ENCODE measurements at regions not wholly inside any gene's neighbourhood (a gene's known extent, or its start where the extent isn't known, plus 50 kb on each side); places are given as distances from the start of the nearest gene placed in this dataset.
"Not testable (repeated sequence)": the region's sequence is repeated elsewhere in the genome, so short reads cannot be mapped to it uniquely, and the experiment has no call there.

- intact Hi-C loops (cut with micrococcal nuclease): no loop called here
- H3K4me3 Mint-ChIP-seq (ENCODE audit: unreplicated experiment): no peak overlapping the region
- CTCF ChIA-PET: no interaction called here
- H3K27me3 Mint-ChIP-seq (ENCODE audit: insufficient read depth, unreplicated experiment): no peaks in the 10 kb centered on the region
- peaks cover 7% of the 10 kb centered on the region for H3K36me3 Mint-ChIP-seq (ENCODE audit: insufficient read depth, unreplicated experiment)
- no peaks in the 10 kb centered on the region for H3K9me3 Mint-ChIP-seq (ENCODE audit: unreplicated experiment)
- DNase-seq (ENCODE audit: unreplicated experiment): no peak
- H3K27ac Mint-ChIP-seq (ENCODE audit: low read depth, unreplicated experiment): no peak overlapping the region
- peaks cover 14% of the 10 kb centered on the region for H3K4me1 Mint-ChIP-seq (ENCODE audit: insufficient read depth, unreplicated experiment)
- TF ChIP-seq, protein P1, sequence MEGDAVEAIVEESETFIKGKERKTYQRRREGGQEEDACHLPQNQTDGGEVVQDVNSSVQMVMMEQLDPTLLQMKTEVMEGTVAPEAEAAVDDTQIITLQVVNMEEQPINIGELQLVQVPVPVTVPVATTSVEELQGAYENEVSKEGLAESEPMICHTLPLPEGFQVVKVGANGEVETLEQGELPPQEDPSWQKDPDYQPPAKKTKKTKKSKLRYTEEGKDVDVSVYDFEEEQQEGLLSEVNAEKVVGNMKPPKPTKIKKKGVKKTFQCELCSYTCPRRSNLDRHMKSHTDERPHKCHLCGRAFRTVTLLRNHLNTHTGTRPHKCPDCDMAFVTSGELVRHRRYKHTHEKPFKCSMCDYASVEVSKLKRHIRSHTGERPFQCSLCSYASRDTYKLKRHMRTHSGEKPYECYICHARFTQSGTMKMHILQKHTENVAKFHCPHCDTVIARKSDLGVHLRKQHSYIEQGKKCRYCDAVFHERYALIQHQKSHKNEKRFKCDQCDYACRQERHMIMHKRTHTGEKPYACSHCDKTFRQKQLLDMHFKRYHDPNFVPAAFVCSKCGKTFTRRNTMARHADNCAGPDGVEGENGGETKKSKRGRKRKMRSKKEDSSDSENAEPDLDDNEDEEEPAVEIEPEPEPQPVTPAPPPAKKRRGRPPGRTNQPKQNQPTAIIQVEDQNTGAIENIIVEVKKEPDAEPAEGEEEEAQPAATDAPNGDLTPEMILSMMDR (IDR thresholded peaks at IDR 0.05; ENCODE audit: unreplicated experiment): no peak
- POLR2A ChIA-PET: interaction anchor here (0.6 kb wide), 1 partner anchor 33 kb away, joined by 3 read pairs; no protein-coding TSS in a partner anchor
- BruUV-seq (replicated peaks): no TSS peak
These were observed 102.3 kb upstream of the NUDT6 start for GRCh38 chr4:123024710-123025109.

GRCh38 chr4:123025398-123025797, 103.0 kb upstream of the NUDT6 start:
- Mint-ChIP-seq H3K9me3 (ENCODE audit: unreplicated experiment) (no peaks in the 10 kb centered on the region), H3K4me1 (ENCODE audit: insufficient read depth, unreplicated experiment) (peaks cover 14% of the 10 kb centered on the region), H3K4me3 (ENCODE audit: unreplicated experiment) (no peak overlapping the region), H3K36me3 (ENCODE audit: insufficient read depth, unreplicated experiment) (peaks cover 7% of the 10 kb centered on the region), H3K27me3 (ENCODE audit: insufficient read depth, unreplicated experiment) (no peaks in the 10 kb centered on the region), H3K27ac (ENCODE audit: low read depth, unreplicated experiment) (no peak overlapping the region)
- DNase-seq (ENCODE audit: unreplicated experiment): no peak
- intact Hi-C loops (cut with micrococcal nuclease): no loop called here
- POLR2A ChIA-PET: no interaction called here
- TF ChIP-seq, protein P1 (IDR thresholded peaks at IDR 0.05; ENCODE audit: unreplicated experiment): no peak
- BruUV-seq (replicated peaks): no TSS peak
- CTCF ChIA-PET: no interaction called here

- H3K4me3 Mint-ChIP-seq (ENCODE audit: unreplicated experiment); H3K27me3 Mint-ChIP-seq (ENCODE audit: insufficient read depth, unreplicated experiment); intact Hi-C loops (cut with micrococcal nuclease); BruUV-seq (replicated peaks); H3K9me3 Mint-ChIP-seq (ENCODE audit: unreplicated experiment); H3K36me3 Mint-ChIP-seq (ENCODE audit: insufficient read depth, unreplicated experiment); CTCF ChIA-PET: not testable (repeated sequence)
- H3K4me1 Mint-ChIP-seq (ENCODE audit: insufficient read depth, unreplicated experiment): peaks cover 14% of the 10 kb centered on the region
- peak; percentile 74 for DNase-seq (ENCODE audit: unreplicated experiment)
- POLR2A ChIA-PET: interaction anchor here (1.2 kb wide), 1 partner anchor 15 kb away, joined by 4 read pairs; no protein-coding TSS in a partner anchor
- H3K27ac Mint-ChIP-seq (ENCODE audit: low read depth, unreplicated experiment): peak overlapping the region; percentile 17
These were observed 103.6 kb upstream of the NUDT6 start for GRCh38 chr4:123026015-123026414.

- TF ChIP-seq, protein P1 (IDR thresholded peaks at IDR 0.05; ENCODE audit: unreplicated experiment): no peak
- H3K27me3 Mint-ChIP-seq (ENCODE audit: insufficient read depth, unreplicated experiment): no peaks in the 10 kb centered on the region
- ChIA-PET CTCF (interaction anchor here (0.6 kb wide), 1 partner anchor 1081 kb away, joined by 3 read pairs; no protein-coding TSS in a partner anchor), POLR2A (interaction anchor here (0.7 to 1.8 kb wide), 7 partner anchors 9 to 40 kb away, joined by 3 to 8 read pairs (median 4); no protein-coding TSS in a partner anchor)
- DNase-seq (ENCODE audit: unreplicated experiment): peak; percentile 4
- intact Hi-C loops (cut with micrococcal nuclease): no loop called here
- H3K4me1 Mint-ChIP-seq (ENCODE audit: insufficient read depth, unreplicated experiment): peaks cover 13% of the 10 kb centered on the region
- BruUV-seq (replicated peaks): no TSS peak
- H3K27ac Mint-ChIP-seq (ENCODE audit: low read depth, unreplicated experiment): peak overlapping the region; percentile 20
- H3K4me3 Mint-ChIP-seq (ENCODE audit: unreplicated experiment): no peak overlapping the region
- peaks cover 7% of the 10 kb centered on the region for H3K36me3 Mint-ChIP-seq (ENCODE audit: insufficient read depth, unreplicated experiment)
- no peaks in the 10 kb centered on the region for H3K9me3 Mint-ChIP-seq (ENCODE audit: unreplicated experiment)
These were observed 109.3 kb upstream of the NUDT6 start for GRCh38 chr4:123031664-123032063.

DNA sequence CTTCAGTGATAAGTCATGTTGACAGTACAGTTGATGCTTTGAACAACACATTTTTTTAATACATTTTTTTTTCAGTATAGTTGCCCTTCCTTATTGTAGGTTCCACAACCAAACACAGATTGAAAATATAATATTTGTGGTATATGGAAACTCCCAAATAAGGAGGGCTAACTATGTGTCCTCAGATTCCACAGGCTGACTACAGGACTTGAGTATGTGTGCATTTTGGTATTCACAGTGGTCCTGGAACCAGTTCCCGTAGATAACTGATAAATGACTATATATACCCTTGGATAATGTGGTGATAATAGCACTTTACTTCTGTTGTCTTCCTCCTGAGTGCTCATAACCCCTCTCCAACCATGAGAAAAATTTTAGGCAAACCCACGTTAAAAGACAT, 111.6 kb upstream of the NUDT6 start:
- Mint-ChIP-seq H3K4me1 (ENCODE audit: insufficient read depth, unreplicated experiment) (peaks cover 7% of the 10 kb centered on the region), H3K9me3 (ENCODE audit: unreplicated experiment) (no peaks in the 10 kb centered on the region), H3K4me3 (ENCODE audit: unreplicated experiment) (no peak overlapping the region), H3K27ac (ENCODE audit: low read depth, unreplicated experiment) (no peak overlapping the region), H3K36me3 (ENCODE audit: insufficient read depth, unreplicated experiment) (no peaks in the 10 kb centered on the region), H3K27me3 (ENCODE audit: insufficient read depth, unreplicated experiment) (no peaks in the 10 kb centered on the region)
- DNase-seq (ENCODE audit: unreplicated experiment): no peak
- TF ChIP-seq, protein P1 (IDR thresholded peaks at IDR 0.05; ENCODE audit: unreplicated experiment): no peak
- BruUV-seq (replicated peaks): no TSS peak
- CTCF ChIA-PET: interaction anchor here (0.6 to 0.7 kb wide), 2 partner anchors 36 to 738 kb away, joined by 3 read pairs; no protein-coding TSS in a partner anchor
- intact Hi-C loops (cut with micrococcal nuclease): no loop called here
- POLR2A ChIA-PET: no interaction called here

All from MCF 10A (cell line).